H1 (cell line): ENCODE measurements at regions not wholly inside any gene's neighbourhood (a gene's known extent, or its start where the extent isn't known, plus 50 kb on each side); places are given as distances from the start of the nearest gene placed in this dataset.

Source experiments
- CTCF ChIA-PET: fragments of 300-600 bp; sonication (Branson Sonifier 250); formaldehyde crosslinking; loops from one replicate; lab custom pipeline; 2021; ENCODE audit not compliant: partially characterized antibody; lab: Charles Lee
- POLR2A ChIA-PET: fragments of 300-600 bp; sonication (Branson Sonifier 250); formaldehyde crosslinking; loops from one replicate; lab custom pipeline; 2021; ENCODE audit warnings: inconsistent platforms; ENCODE audit not compliant: partially characterized antibody; lab: Charles Lee
- DNase-seq, 2 experiments: peaks; one replicate each; pipeline versions ENCODE4 v3.0.0 to v3.0.0-alpha.2; 2010 to 2022; ENCODE audit warnings: low spot score in 2 of 2, low read depth in 1 of 2, mixed read lengths in 1 of 2
- FAIRE-seq: peaks from 2 replicates; lab custom pipeline; 2011; peaks lifted over from hg19 to GRCh38; lab: Jason Lieb, UNC
- H2AFZ ChIP-seq: 2 replicates; pipeline ENCODE4 v1.8.1; 2012; ENCODE audit warnings: low read length, inconsistent platforms
- H2AK5ac ChIP-seq: 2 replicates; pipeline ENCODE4 v1.6.1; 2013; ENCODE audit warnings: low read depth, low read length
- H2BK120ac ChIP-seq: replicated peaks from 2 replicates; pipeline ENCODE3; 2013; ENCODE audit warnings: low read depth, low read length, inconsistent platforms
- H2BK12ac ChIP-seq: 2 replicates; pipeline ENCODE4 v1.6.1; 2013; ENCODE audit warnings: low read depth, low read length
- H2BK15ac ChIP-seq: 2 replicates; pipeline ENCODE4 v1.6.1; 2013; ENCODE audit warnings: low read length
- H2BK20ac ChIP-seq: 2 replicates; pipeline ENCODE4 v1.6.1; 2013; ENCODE audit warnings: low read length
- H2BK5ac ChIP-seq: 2 replicates; pipeline ENCODE4 v1.6.1; 2013; ENCODE audit warnings: low read depth, low read length
- H3K14ac ChIP-seq: 2 replicates; pipeline ENCODE4 v1.6.1; 2013; ENCODE audit warnings: inconsistent platforms; ENCODE audit not compliant: insufficient read length
- H3K18ac ChIP-seq: 2 replicates; pipeline ENCODE4 v1.6.1; 2013; ENCODE audit warnings: low read length; ENCODE audit errors: extremely low read depth
- H3K23ac ChIP-seq: 2 replicates; pipeline ENCODE4 v1.6.1; 2013; ENCODE audit warnings: inconsistent platforms; ENCODE audit not compliant: insufficient read length
- H3K23me2 ChIP-seq: 2 replicates; pipeline ENCODE4 v1.6.1; 2013; ENCODE audit warnings: low read depth, low read length
- H3K27ac ChIP-seq: 2 replicates; pipeline ENCODE4 v1.6.1; 2011; ENCODE audit warnings: low read depth, low read length, inconsistent platforms
- H3K27me3 ChIP-seq, 4 experiments: replicated peaks in 1 of 4; 1 replicate in 1 of 4; 2 replicates in 3 of 4; pipeline versions ENCODE4 v1.6.1 to v1.8.1; 2011 to 2013; ENCODE audit warnings: low read length in 3 of 4, mild to moderate bottlenecking in 3 of 4, inconsistent platforms in 2 of 4, mixed read lengths in 2 of 4, moderate library complexity in 1 of 4; ENCODE audit not compliant: control insufficient read depth in 3 of 4, insufficient read depth in 3 of 4; ENCODE audit errors: extremely low read depth in 1 of 4
- H3K36me3 ChIP-seq, 4 experiments: 2 replicates each; pipeline versions ENCODE4 v1.6.1 to v1.8.1; 2011 to 2013; ENCODE audit warnings: mild to moderate bottlenecking in 4 of 4, low read length in 3 of 4, moderate library complexity in 2 of 4, control low read depth in 1 of 4, inconsistent platforms in 1 of 4; ENCODE audit not compliant: insufficient read depth in 4 of 4, control insufficient read depth in 2 of 4
- H3K4ac ChIP-seq: replicated peaks from 2 replicates; pipeline ENCODE3; 2013; ENCODE audit warnings: low read length, low read depth, mixed read lengths, inconsistent platforms; ENCODE audit not compliant: insufficient read length
- H3K4me1 ChIP-seq, 4 experiments: replicated peaks in 1 of 4; 1 replicate in 1 of 4; 2 replicates in 3 of 4; pipeline versions ENCODE4 v1.6.1 to v1.8.1; 2011 to 2013; ENCODE audit warnings: low read length in 3 of 4, inconsistent platforms in 2 of 4, mixed read lengths in 1 of 4; ENCODE audit not compliant: insufficient read depth in 4 of 4, control insufficient read depth in 3 of 4
- H3K4me2 ChIP-seq, 2 experiments: 2 replicates each; pipeline versions ENCODE4 v1.6.1 to v1.8.1; 2011 to 2013; ENCODE audit warnings: low read depth in 2 of 2, low read length in 2 of 2, control low read depth in 1 of 2, inconsistent platforms in 1 of 2, mild to moderate bottlenecking in 1 of 2; ENCODE audit not compliant: insufficient read depth in 1 of 2
- H3K4me3 ChIP-seq, 4 experiments: fragments of 200-600, 300-600 bp in 1 of 4; sonication (generic), shearing (Covaris generic), sonication (Bioruptor Twin) in 1 of 4; 2 replicates each; pipeline versions ENCODE4 v1.5.1 to v1.8.1; 2011 to 2016; ENCODE audit warnings: low read length in 4 of 4, low read depth in 3 of 4, control low read depth in 2 of 4, inconsistent platforms in 2 of 4, mild to moderate bottlenecking in 2 of 4, mixed read lengths in 1 of 4, moderate library complexity in 1 of 4; ENCODE audit not compliant: insufficient read depth in 2 of 4; ENCODE audit errors: extremely low read depth in 1 of 4
- H3K56ac ChIP-seq: replicated peaks from 2 replicates; pipeline ENCODE3; 2013; ENCODE audit warnings: low read depth, mild to moderate bottlenecking, mixed read lengths, low read length, inconsistent platforms; ENCODE audit not compliant: insufficient read length
- H3K79me1 ChIP-seq: 2 replicates; pipeline ENCODE4 v1.6.1; 2013; ENCODE audit warnings: low read depth, low read length, control low read depth
- H3K79me2 ChIP-seq, 2 experiments: 2 replicates each; pipeline versions ENCODE4 v1.6.1 to v1.8.1; 2012 to 2013; ENCODE audit warnings: low read length in 2 of 2, mild to moderate bottlenecking in 2 of 2, inconsistent platforms in 1 of 2; ENCODE audit not compliant: insufficient read depth in 2 of 2, control insufficient read depth in 1 of 2
- H3K9ac ChIP-seq, 4 experiments: replicated peaks in 1 of 4; 1 replicate in 1 of 4; 2 replicates in 3 of 4; pipeline versions ENCODE4 v1.6.1 to v1.8.1; 2011 to 2013; ENCODE audit warnings: low read depth in 3 of 4, low read length in 3 of 4, control low read depth in 2 of 4, mild to moderate bottlenecking in 2 of 4, moderate library complexity in 2 of 4, inconsistent platforms in 1 of 4; ENCODE audit errors: extremely low read depth in 1 of 4
- H3K9me3 ChIP-seq, 2 experiments: 2 replicates each; pipeline versions ENCODE4 v1.6.1 to v1.8.1; 2012 to 2013; ENCODE audit warnings: mild to moderate bottlenecking in 2 of 2, moderate library complexity in 2 of 2, control low read depth in 1 of 2, inconsistent platforms in 1 of 2, low read depth in 1 of 2, low read length in 1 of 2, mixed read lengths in 1 of 2; ENCODE audit not compliant: insufficient read depth in 2 of 2
- H4K20me1 ChIP-seq, 2 experiments: replicated peaks in 1 of 2; 2 replicates each; pipeline versions ENCODE3 to v1.8.1; 2011 to 2013; ENCODE audit warnings: inconsistent platforms in 2 of 2, low read length in 2 of 2, mild to moderate bottlenecking in 1 of 2; ENCODE audit not compliant: insufficient read depth in 2 of 2, control insufficient read depth in 1 of 2
- H4K5ac ChIP-seq: 2 replicates; pipeline ENCODE4 v1.6.1; 2013; ENCODE audit warnings: low read length, low read depth, mixed read lengths, inconsistent platforms; ENCODE audit not compliant: insufficient read length
- H4K8ac ChIP-seq: 2 replicates; pipeline ENCODE4 v1.8.0; 2013; ENCODE audit warnings: mild to moderate bottlenecking, moderate library complexity, low read length, inconsistent platforms; ENCODE audit not compliant: insufficient read depth; ENCODE audit errors: extremely low read depth
- H4K91ac ChIP-seq: replicated peaks from 2 replicates; pipeline ENCODE3; 2013; ENCODE audit warnings: low read length, mixed read lengths, inconsistent platforms; ENCODE audit not compliant: insufficient read length
- CBX5 ChIP-seq: fragments of 300-800, 300-1000 bp; sonication (generic); IDR thresholded peaks from 2 replicates; pipeline ENCODE4 v1.7.1; 2016; ENCODE audit warnings: antibody characterized with exemption, low read length, low read depth
- CEBPB ChIP-seq: IDR thresholded peaks from 2 replicates; pipeline ENCODE4 v1.6.1; 2012; ENCODE audit warnings: low read depth, low read length
- JUN ChIP-seq: IDR thresholded peaks from 2 replicates; pipeline ENCODE4 v1.6.1; 2011; ENCODE audit warnings: low read depth, mild to moderate bottlenecking, improper control_type of control experiment, low read length
- RXRA ChIP-seq: IDR thresholded peaks from 2 replicates; pipeline ENCODE4 v1.6.1; 2011; ENCODE audit warnings: low read depth, mild to moderate bottlenecking, low read length, moderate library complexity; ENCODE audit not compliant: insufficient read depth
- SAP30 ChIP-seq: fragments of 300-600 bp; sonication (generic); IDR thresholded peaks from 2 replicates; pipeline ENCODE4 v1.7.1; 2012; ENCODE audit warnings: low read length, moderate library complexity, mild to moderate bottlenecking, inconsistent platforms; ENCODE audit not compliant: insufficient read depth, insufficient replicate concordance
- SP1 ChIP-seq: IDR thresholded peaks from 2 replicates; pipeline ENCODE4 v1.6.1; 2011; ENCODE audit warnings: low read depth, low read length
- ZNF274 ChIP-seq: IDR thresholded peaks from 2 replicates; pipeline ENCODE4 v1.7.0; 2012; ENCODE audit warnings: low read length, borderline replicate concordance; ENCODE audit errors: extremely low read depth
- WGBS, 2 experiments: shearing (Covaris generic) in 1 of 2; methylation state at CpG; one replicate each; pipeline versions ENCODE4 v1.1.6 to v1.1.7; 2013 to 2015; ENCODE audit warnings: low lambda C conversion rate in 2 of 2, mixed read lengths in 2 of 2, inconsistent platforms in 1 of 2, low coverage in 1 of 2, missing lambda C conversion rate in 1 of 2; ENCODE audit not compliant: insufficient replicate concordance in 2 of 2, insufficient coverage in 1 of 2, insufficient read length in 1 of 2; ENCODE audit errors: extremely low coverage in 1 of 2, missing lambda C conversion rate in 1 of 2; 5-methylcytosine and 5-hydroxymethylcytosine counted together

- DNase-seq, result no peak
- Histone ChIP-seq H3K4me3 (no peak overlapping the region), H3K56ac (no peak overlapping the region), H3K23ac (no peak overlapping the region), H3K9ac (no peak overlapping the region), H3K27me3 (no peaks in the 10 kb centered on the region), H2AFZ (no peak overlapping the region), H3K23me2 (no peaks in the 10 kb centered on the region), H3K4ac (no peak overlapping the region), H3K4me1 (peaks cover 0 to 5% (median 3%) of the 10 kb centered on the region in 4 experiments; a peak in 3 of 7 replicates), H4K20me1 (no peaks in the 10 kb centered on the region), H3K4me2 (no peak overlapping the region), H4K8ac (no peak overlapping the region), H3K27ac (no peak overlapping the region), H3K14ac (no peak overlapping the region), H4K91ac (no peak overlapping the region), H2BK120ac (no peak overlapping the region), H2BK20ac (no peak overlapping the region), H3K9me3 (no peaks in the 10 kb centered on the region), H2BK5ac (no peak overlapping the region), H2AK5ac (no peak overlapping the region), H2BK12ac (no peak overlapping the region), H4K5ac (no peak overlapping the region), H3K36me3 (no peaks in the 10 kb centered on the region), H2BK15ac (no peak overlapping the region), H3K18ac (no peak overlapping the region), H3K79me2 (no peaks in the 10 kb centered on the region; a peak in 1 of 4 replicates), H3K79me1 (no peaks in the 10 kb centered on the region)
- CTCF ChIA-PET, result interaction anchor here (0.6 kb wide), 1 partner anchor 21 kb away, joined by 3 read pairs; no protein-coding TSS in a partner anchor
- POLR2A ChIA-PET, result no interaction called here
- WGBS, 2 experiments, result 97% methylated on average over 4 of the region's 4 CpGs; no CpG with 5 or more reads in 1 of the 2 experiments
- no peak for TF ChIP-seq CBX5
- TF ChIP-seq SP1, result no peak
- TF ChIP-seq SAP30, result no peak
- TF ChIP-seq JUN, result no peak
- no peak for TF ChIP-seq CEBPB
- TF ChIP-seq RXRA, result no peak
- TF ChIP-seq ZNF274, result no peak
- FAIRE-seq, result no peak
Measured at GRCh38 chr11:116409238-116409637, 363.5 kb downstream of the BUD13 start.
